IMR-90 (cell line): ENCODE measurements at regions not wholly inside any gene's neighbourhood (a gene's known extent, or its start where the extent isn't known, plus 50 kb on each side); places are given as distances from the start of the nearest gene placed in this dataset.

Experiments
- ATAC-seq: fragments of 200-7000 bp; cut with Tn5 transposase; 2 replicates; pipeline ENCODE4 v1.9.1; 2020; ENCODE audit warnings: low read depth, mild to moderate bottlenecking, moderate library complexity
- BruUV-seq: library from RNA; stranded (reverse); fragments of 400-500 nt; replicated peaks from 2 replicates; lab custom pipeline; 2021; lab: Mats Ljungman, UMichigan
- CTCF ChIA-PET: fragments of 300-600 bp; formaldehyde crosslinking; extraction: SDS; loops from one replicate; lab custom pipeline; 2021; ENCODE audit warnings: antibody characterized with exemption; lab: Yijun Ruan, JAX
- POLR2A ChIA-PET: fragments of 300-600 bp; sonication (Branson Sonifier 250); formaldehyde crosslinking; loops from one replicate; lab custom pipeline; 2022; ENCODE audit warnings: antibody characterized with exemption; ENCODE audit not compliant: unreplicated experiment; lab: Charles Lee
- DNase-seq: peaks from one replicate; pipeline ENCODE4 v3.0.0; 2013
- H2AFZ ChIP-seq: replicated peaks from 2 replicates; pipeline ENCODE3; 2013; ENCODE audit warnings: low read length, mild to moderate bottlenecking; ENCODE audit not compliant: poor library complexity
- H2AK5ac ChIP-seq: 2 replicates; pipeline ENCODE4 v1.6.1; 2013; ENCODE audit warnings: low read depth, low read length, inconsistent platforms
- H2AK9ac ChIP-seq: replicated peaks from 2 replicates; pipeline ENCODE3; 2013; ENCODE audit warnings: mild to moderate bottlenecking, low read depth, low read length, moderate library complexity; ENCODE audit not compliant: poor library complexity
- H2BK120ac ChIP-seq: 2 replicates; pipeline ENCODE4 v1.6.1; 2013; ENCODE audit warnings: low read depth, low read length, inconsistent platforms
- H2BK15ac ChIP-seq: 3 replicates; pipeline ENCODE4 v1.6.1; 2013; ENCODE audit warnings: low read depth, low read length, inconsistent platforms
- H2BK20ac ChIP-seq: 2 replicates; pipeline ENCODE4 v1.6.1; 2013; ENCODE audit warnings: low read depth, mild to moderate bottlenecking, inconsistent platforms, low read length, moderate library complexity
- H2BK5ac ChIP-seq: 2 replicates; pipeline ENCODE4 v1.6.1; 2013; ENCODE audit warnings: mild to moderate bottlenecking, low read depth, low read length, inconsistent platforms; ENCODE audit not compliant: poor library complexity, severe bottlenecking
- H3K14ac ChIP-seq: replicated peaks from 2 replicates; pipeline ENCODE4 v1.6.1; 2013; ENCODE audit warnings: low read depth, low read length, inconsistent platforms
- H3K18ac ChIP-seq: 2 replicates; pipeline ENCODE4 v1.6.1; 2013; ENCODE audit warnings: low read depth, low read length, control low read depth
- H3K23ac ChIP-seq: 2 replicates; pipeline ENCODE4 v1.6.1; 2013; ENCODE audit warnings: low read depth, low read length, inconsistent platforms
- H3K27ac ChIP-seq: 2 replicates; pipeline ENCODE4 v1.5.1; 2013; ENCODE audit warnings: mild to moderate bottlenecking, control low read depth, low read length; ENCODE audit not compliant: insufficient read depth
- H3K27me3 ChIP-seq: 2 replicates; pipeline ENCODE4 v1.6.1; 2013; ENCODE audit warnings: low read length; ENCODE audit not compliant: control insufficient read depth, insufficient read depth
- H3K36me3 ChIP-seq: 2 replicates; pipeline ENCODE4 v1.6.1; 2013; ENCODE audit warnings: low read length, mixed read lengths; ENCODE audit not compliant: control insufficient read depth, insufficient read depth
- H3K4ac ChIP-seq: 2 replicates; pipeline ENCODE4 v1.6.1; 2013; ENCODE audit warnings: low read depth, low read length, inconsistent platforms
- H3K4me1 ChIP-seq: 2 replicates; pipeline ENCODE4 v1.6.1; 2013; ENCODE audit warnings: low read length, mixed read lengths; ENCODE audit not compliant: control insufficient read depth, insufficient read depth
- H3K4me2 ChIP-seq: 2 replicates; pipeline ENCODE4 v1.6.1; 2013; ENCODE audit warnings: low read depth, mild to moderate bottlenecking, control low read depth, low read length, moderate library complexity
- H3K4me3 ChIP-seq: 2 replicates; pipeline ENCODE4 v1.5.1; 2013; ENCODE audit warnings: low read depth, mild to moderate bottlenecking, control low read depth, low read length, moderate library complexity; ENCODE audit not compliant: insufficient read depth
- H3K56ac ChIP-seq: 2 replicates; pipeline ENCODE4 v1.6.1; 2013; ENCODE audit warnings: low read length, inconsistent platforms; ENCODE audit not compliant: insufficient read depth; ENCODE audit errors: extremely low read depth
- H3K79me1 ChIP-seq, 2 experiments: 2 replicates each; pipeline ENCODE4 v1.6.1; 2013; ENCODE audit warnings: low read length in 2 of 2, inconsistent platforms in 1 of 2, low read depth in 1 of 2
- H3K9ac ChIP-seq: 2 replicates; pipeline ENCODE4 v1.6.1; 2013; ENCODE audit warnings: low read depth, low read length, control low read depth
- H3K9me1 ChIP-seq: 2 replicates; pipeline ENCODE4 v1.6.1; 2013; ENCODE audit warnings: low read length, inconsistent platforms; ENCODE audit not compliant: insufficient read depth
- H3K9me3 ChIP-seq: 2 replicates; pipeline ENCODE4 v1.6.1; 2013; ENCODE audit warnings: low read length; ENCODE audit not compliant: control insufficient read depth, insufficient read depth
- H4K20me1 ChIP-seq: 2 replicates; pipeline ENCODE4 v1.6.1; 2013; ENCODE audit warnings: low read length, inconsistent platforms; ENCODE audit not compliant: insufficient read depth
- H4K5ac ChIP-seq: 2 replicates; pipeline ENCODE4 v1.6.1; 2013; ENCODE audit warnings: mild to moderate bottlenecking, low read depth, low read length, control low read depth
- H4K8ac ChIP-seq, 2 experiments: 2 replicates each; pipeline ENCODE4 v1.6.1; 2013; ENCODE audit warnings: low read depth in 2 of 2, low read length in 2 of 2, control low read depth in 1 of 2, inconsistent platforms in 1 of 2
- H4K91ac ChIP-seq: 2 replicates; pipeline ENCODE4 v1.6.1; 2013; ENCODE audit warnings: low read depth, low read length, inconsistent platforms; ENCODE audit not compliant: insufficient read depth
- RAD21 ChIP-seq: IDR thresholded peaks from 2 replicates; pipeline ENCODE4 v1.6.1; 2012; ENCODE audit warnings: low read length, improper control_type of control experiment
- USF2 ChIP-seq: fragments of 150-350 bp; IDR thresholded peaks from 2 replicates; pipeline ENCODE4 v1.6.1; 2017; ENCODE audit warnings: mild to moderate bottlenecking, antibody characterized with exemption, low read length, low read depth
- WGBS, 2 experiments: methylation state at CpG; one replicate each; pipeline versions ENCODE4 v1.1.5 to v1.1.7; 2013; ENCODE audit warnings: missing lambda C conversion rate in 2 of 2; ENCODE audit not compliant: insufficient read length in 1 of 2; ENCODE audit errors: extremely low coverage in 2 of 2; 5-methylcytosine and 5-hydroxymethylcytosine counted together
- dilution Hi-C: fragments of 300-500 bp; cut with HindIII; formaldehyde crosslinking; loops from one replicate; pipeline ENCODE4 v1.14.3; 2018; ENCODE audit warnings: low sequenced_read_pairs; ENCODE audit not compliant: unreplicated experiment
- in situ Hi-C: fragments of 300-500 bp; cut with MboI; formaldehyde crosslinking; loops from 3 replicates; pipeline ENCODE4 v1.14.3; 2019; ENCODE audit warnings: low sequenced_read_pairs, inconsistent platforms, mixed read lengths
- intact Hi-C: fragments of 100-400 bp; cut with micrococcal nuclease; formaldehyde crosslinking; loops from 2 replicates; pipeline ENCODE4 v1.10.0; 2022

- no peak overlapping the region for H3K18ac ChIP-seq
- intact Hi-C loops (loop anchor here (10.0 kb wide), 1 partner anchor 647 kb away; no protein-coding TSS in a partner anchor), dilution Hi-C loops (no loop called here), in situ Hi-C loops (no loop called here)
- H4K20me1 ChIP-seq = no peaks in the 10 kb centered on the region
- H3K27ac ChIP-seq = no peak overlapping the region
- no peak overlapping the region for H4K8ac ChIP-seq
- ChIA-PET CTCF (no interaction called here), POLR2A (no interaction called here)
- H3K36me3 ChIP-seq = no peaks in the 10 kb centered on the region
- no peaks in the 10 kb centered on the region for H3K9me1 ChIP-seq
- no peaks in the 10 kb centered on the region for H3K27me3 ChIP-seq
- TF ChIP-seq USF2 = no peak
- no peak for TF ChIP-seq RAD21
- no peaks in the 10 kb centered on the region for H3K4me1 ChIP-seq
- no peak overlapping the region for H2BK15ac ChIP-seq
- H2AFZ ChIP-seq = no peak overlapping the region
- no peak overlapping the region for H2BK120ac ChIP-seq
- no TSS peak for BruUV-seq
- H3K23ac ChIP-seq = no peak overlapping the region
- H3K4ac ChIP-seq = no peak overlapping the region
- no peak overlapping the region for H3K4me2 ChIP-seq
- ATAC-seq (no peak), DNase-seq (no peak)
- no CpG with 5 or more reads among the region's 1 CpG for WGBS, 2 experiments
- no peak overlapping the region for H2BK20ac ChIP-seq
- H2AK9ac ChIP-seq = no peak overlapping the region
- no peak overlapping the region for H3K4me3 ChIP-seq
- H3K56ac ChIP-seq = no peak overlapping the region
- no peak overlapping the region for H3K14ac ChIP-seq
- H2AK5ac ChIP-seq = no peak overlapping the region
- H4K5ac ChIP-seq = no peak overlapping the region
- no peaks in the 10 kb centered on the region for H3K9me3 ChIP-seq
- no peaks in the 10 kb centered on the region for H3K79me1 ChIP-seq
- no peak overlapping the region for H4K91ac ChIP-seq
- H3K9ac ChIP-seq = no peak overlapping the region
- H2BK5ac ChIP-seq = no peak overlapping the region
Observed at GRCh38 chr5:164967354-164967753, 1461.9 kb downstream of the MAT2B start.
